ENCODE measurements at regions not wholly inside any gene's neighbourhood (a gene's known extent, or its start where the extent isn't known, plus 50 kb on each side); places are given as distances from the start of the nearest gene placed in this dataset.

GRCh38 chr6:19037607-19038006 lies 650.5 kb downstream of the RNF144B start:
- H3K4me3 ChIP-seq, result no peak overlapping the region
- no peaks in the 10 kb centered on the region for H3K36me3 ChIP-seq
- WGBS, 5 donors, result 92 to 97% (median 96%) methylated on average over 4 of the region's 4 CpGs
- peaks cover 5 to 41% (median 20%) of the 10 kb centered on the region in 4 donors for H3K4me1 ChIP-seq
- intact Hi-C loops (cut with DNase I; ENCODE audit: low total_unique reads), result no loop called here
- no peak overlapping the region for H3K27ac ChIP-seq
- DNase-seq, result no peak
- TF ChIP-seq POLR2A (IDR thresholded peaks at IDR 0.05) (no peak), EP300 (IDR thresholded peaks at IDR 0.05) (no peak), CTCF (IDR thresholded peaks at IDR 0.05) (no peak), POLR2AphosphoS5 (IDR thresholded peaks at IDR 0.05) (no peak)
- H3K27me3 ChIP-seq, result no peaks in the 10 kb centered on the region
- H3K9me3 ChIP-seq, result no peaks in the 10 kb centered on the region

- no peak for DNase-seq
- peaks cover 5 to 29% (median 12%) of the 10 kb centered on the region in 4 donors for H3K4me1 ChIP-seq
- H3K27ac ChIP-seq, result no peak overlapping the region
- H3K27me3 ChIP-seq, result no peaks in the 10 kb centered on the region
- intact Hi-C loops (cut with DNase I; ENCODE audit: low total_unique reads), result no loop called here
- no peak for TF ChIP-seq CTCF (IDR thresholded peaks at IDR 0.05)
- no peak for TF ChIP-seq POLR2A (IDR thresholded peaks at IDR 0.05)
- TF ChIP-seq EP300 (IDR thresholded peaks at IDR 0.05), result no peak
- TF ChIP-seq POLR2AphosphoS5 (IDR thresholded peaks at IDR 0.05), result no peak
- no peaks in the 10 kb centered on the region for H3K9me3 ChIP-seq
- H3K4me3 ChIP-seq, result no peak overlapping the region
- H3K36me3 ChIP-seq, result no peaks in the 10 kb centered on the region
These were observed 652.1 kb downstream of the RNF144B start for GRCh38 chr6:19039287-19039686.

GRCh38 chr6:19041906-19042305 lies 654.8 kb downstream of the RNF144B start:
- Histone ChIP-seq H3K27me3 (no peaks in the 10 kb centered on the region), H3K27ac (peak overlapping the region in 2 of 5 donors; percentile 3 to 33), H3K9me3 (no peaks in the 10 kb centered on the region), H3K4me1 (peaks cover 0 to 9% (median 0%) of the 10 kb centered on the region in 4 donors), H3K36me3 (no peaks in the 10 kb centered on the region), H3K4me3 (no peak overlapping the region)
- TF ChIP-seq EP300 (IDR thresholded peaks at IDR 0.05) (no peak), POLR2AphosphoS5 (IDR thresholded peaks at IDR 0.05) (no peak), POLR2A (IDR thresholded peaks at IDR 0.05) (no peak), CTCF (IDR thresholded peaks at IDR 0.05) (no peak)
- no peak for DNase-seq
- intact Hi-C loops (cut with DNase I; ENCODE audit: low total_unique reads), result no loop called here
- WGBS, 5 donors, result 60 to 93% (median 79%) methylated on average over 6 of the region's 6 CpGs

- intact Hi-C loops (cut with DNase I; ENCODE audit: low total_unique reads), result no loop called here
- Histone ChIP-seq H3K27ac (peak overlapping the region in 2 of 5 donors; percentile 3 to 33), H3K9me3 (no peaks in the 10 kb centered on the region), H3K4me3 (no peak overlapping the region), H3K4me1 (peaks cover 0 to 9% (median 0%) of the 10 kb centered on the region in 4 donors), H3K27me3 (no peaks in the 10 kb centered on the region), H3K36me3 (no peaks in the 10 kb centered on the region)
- 44 to 64% (median 61%) methylated on average over 5 of the region's 5 CpGs for WGBS, 5 donors
- TF ChIP-seq CTCF (IDR thresholded peaks at IDR 0.05) (no peak), POLR2A (IDR thresholded peaks at IDR 0.05) (no peak)
- DNase-seq, result peak in 1 of 2 donors; percentile 49
These were observed 655.3 kb downstream of the RNF144B start for GRCh38 chr6:19042420-19042819.
